Smooth muscle cell (in vitro differentiated cells): ENCODE measurements at regions not wholly inside any gene's neighbourhood (a gene's known extent, or its start where the extent isn't known, plus 50 kb on each side); places are given as distances from the start of the nearest gene placed in this dataset.

Experiments
- DNase-seq: peaks from one replicate; lab custom pipeline; 2025; ENCODE audit not compliant: unreplicated experiment; lab: John Stamatoyannopoulos, UW
- H2AFZ ChIP-seq: fragments of 200-600 bp; sonication (generic); 2 replicates; pipeline ENCODE4 v1.6.0; 2016; ENCODE audit warnings: antibody characterized with exemption, low read depth, mild to moderate bottlenecking
- H3F3A ChIP-seq: fragments of 200-600 bp; sonication (generic); 2 replicates; pipeline ENCODE4 v1.6.0; 2017; ENCODE audit warnings: antibody characterized with exemption, low read depth
- H3K27ac ChIP-seq: fragments of 200-600 bp; sonication (generic); 2 replicates; pipeline ENCODE4 v1.5.1; 2016; ENCODE audit warnings: low read depth, mild to moderate bottlenecking
- H3K27me3 ChIP-seq: fragments of 200-600 bp; sonication (generic); 2 replicates; pipeline ENCODE4 v1.6.1; 2016; ENCODE audit warnings: low read depth, mild to moderate bottlenecking
- H3K36me3 ChIP-seq: fragments of 200-600 bp; sonication (generic); 2 replicates; pipeline ENCODE4 v1.5.1; 2016; ENCODE audit warnings: low read depth
- H3K4me1 ChIP-seq: fragments of 200-600 bp; sonication (generic); 2 replicates; pipeline ENCODE4 v1.5.1; 2016; ENCODE audit warnings: low read depth
- H3K4me2 ChIP-seq: fragments of 200-600 bp; sonication (generic); 2 replicates; pipeline ENCODE4 v1.6.0; 2016; ENCODE audit warnings: mild to moderate bottlenecking
- H3K4me3 ChIP-seq: fragments of 200-600 bp; sonication (generic); 2 replicates; pipeline ENCODE4 v1.5.1; 2016; ENCODE audit warnings: mild to moderate bottlenecking
- H3K79me2 ChIP-seq: fragments of 200-600 bp; sonication (generic); 2 replicates; pipeline ENCODE4 v1.6.0; 2016; ENCODE audit warnings: low read depth, mild to moderate bottlenecking
- H3K9ac ChIP-seq: fragments of 200-600 bp; sonication (generic); 2 replicates; pipeline ENCODE4 v1.6.0; 2016; ENCODE audit warnings: low read depth
- H3K9me3 ChIP-seq: fragments of 200-600 bp; sonication (generic); replicated peaks from 2 replicates; pipeline ENCODE4 v1.5.1; 2016; ENCODE audit warnings: low read depth
- H4K20me1 ChIP-seq: fragments of 200-600 bp; sonication (generic); 2 replicates; pipeline ENCODE4 v1.6.0; 2016; ENCODE audit warnings: low read depth
- WGBS: methylation state at CpG from one replicate; pipeline ENCODE4 v1.1.7; 2016; ENCODE audit warnings: low lambda C conversion rate; 5-methylcytosine and 5-hydroxymethylcytosine counted together
- TF ChIP-seq, protein P1 (sequence below): fragments of 200-600 bp; sonication (generic); IDR thresholded peaks from 2 replicates; pipeline ENCODE4 v1.5.1; 2017; ENCODE audit warnings: borderline replicate concordance, mild to moderate bottlenecking, antibody characterized with exemption; ENCODE audit not compliant: insufficient read depth, poor library complexity, severe bottlenecking

- Histone ChIP-seq H3F3A (peaks cover 2% of the 10 kb centered on the region), H3K9me3 (peaks cover 14% of the 10 kb centered on the region), H3K27me3 (no peaks in the 10 kb centered on the region), H4K20me1 (no peaks in the 10 kb centered on the region), H3K79me2 (no peaks in the 10 kb centered on the region), H2AFZ (no peak overlapping the region), H3K27ac (no peak overlapping the region), H3K36me3 (no peaks in the 10 kb centered on the region), H3K4me3 (no peak overlapping the region), H3K4me2 (no peak overlapping the region), H3K4me1 (peaks cover 8% of the 10 kb centered on the region), H3K9ac (no peak overlapping the region)
- TF ChIP-seq, protein P1, sequence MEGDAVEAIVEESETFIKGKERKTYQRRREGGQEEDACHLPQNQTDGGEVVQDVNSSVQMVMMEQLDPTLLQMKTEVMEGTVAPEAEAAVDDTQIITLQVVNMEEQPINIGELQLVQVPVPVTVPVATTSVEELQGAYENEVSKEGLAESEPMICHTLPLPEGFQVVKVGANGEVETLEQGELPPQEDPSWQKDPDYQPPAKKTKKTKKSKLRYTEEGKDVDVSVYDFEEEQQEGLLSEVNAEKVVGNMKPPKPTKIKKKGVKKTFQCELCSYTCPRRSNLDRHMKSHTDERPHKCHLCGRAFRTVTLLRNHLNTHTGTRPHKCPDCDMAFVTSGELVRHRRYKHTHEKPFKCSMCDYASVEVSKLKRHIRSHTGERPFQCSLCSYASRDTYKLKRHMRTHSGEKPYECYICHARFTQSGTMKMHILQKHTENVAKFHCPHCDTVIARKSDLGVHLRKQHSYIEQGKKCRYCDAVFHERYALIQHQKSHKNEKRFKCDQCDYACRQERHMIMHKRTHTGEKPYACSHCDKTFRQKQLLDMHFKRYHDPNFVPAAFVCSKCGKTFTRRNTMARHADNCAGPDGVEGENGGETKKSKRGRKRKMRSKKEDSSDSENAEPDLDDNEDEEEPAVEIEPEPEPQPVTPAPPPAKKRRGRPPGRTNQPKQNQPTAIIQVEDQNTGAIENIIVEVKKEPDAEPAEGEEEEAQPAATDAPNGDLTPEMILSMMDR: no peak
- no peak for DNase-seq
- 88% methylated on average over 1 of the region's 1 CpG for WGBS
Observed at GRCh38 chr1:187153047-187153446, 324.3 kb downstream of the PLA2G4A start.

- Histone ChIP-seq H3K36me3 (no peaks in the 10 kb centered on the region), H3K4me3 (no peak overlapping the region), H3F3A (peaks cover 2% of the 10 kb centered on the region), H3K27me3 (no peaks in the 10 kb centered on the region), H3K4me1 (peaks cover 8% of the 10 kb centered on the region), H3K79me2 (no peaks in the 10 kb centered on the region), H3K9me3 (peaks cover 6% of the 10 kb centered on the region), H3K9ac (no peak overlapping the region), H2AFZ (peak overlapping the region; percentile 38), H3K4me2 (peak overlapping the region; percentile 8), H4K20me1 (no peaks in the 10 kb centered on the region), H3K27ac (no peak overlapping the region)
- TF ChIP-seq, protein P1: no peak
- WGBS: 25% methylated on average over 1 of the region's 1 CpG
- no peak for DNase-seq
Observed at GRCh38 chr1:187157115-187157514, 328.4 kb downstream of the PLA2G4A start.

DNA sequence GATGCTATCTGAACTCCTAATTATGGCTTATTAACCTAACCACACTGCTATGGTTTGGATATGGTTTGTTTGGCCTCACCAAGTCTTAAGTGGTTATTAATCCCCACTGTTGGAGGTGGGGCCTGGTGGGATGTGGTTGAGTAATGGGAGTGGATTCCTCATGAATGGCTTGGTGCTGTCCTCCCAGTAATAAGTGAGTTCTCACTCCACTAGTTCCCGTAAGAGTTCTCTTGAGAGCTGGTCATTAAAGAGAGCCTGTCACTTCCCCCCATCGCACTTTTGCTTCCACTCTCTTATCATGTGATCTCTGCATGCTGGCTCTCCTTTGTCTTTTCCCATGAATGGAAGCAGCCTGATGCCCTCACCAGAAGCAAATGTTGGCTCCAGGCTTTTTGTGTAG, 328.8 kb downstream of the PLA2G4A start:
- TF ChIP-seq, protein P1: no peak
- DNase-seq: no peak
- Histone ChIP-seq H4K20me1 (no peaks in the 10 kb centered on the region), H3K79me2 (no peaks in the 10 kb centered on the region), H3F3A (peaks cover 2% of the 10 kb centered on the region), H3K27ac (no peak overlapping the region), H3K9ac (no peak overlapping the region), H3K4me1 (peaks cover 8% of the 10 kb centered on the region), H3K4me2 (peak overlapping the region; percentile 8), H3K9me3 (peaks cover 2% of the 10 kb centered on the region), H2AFZ (peak overlapping the region; percentile 38), H3K36me3 (no peaks in the 10 kb centered on the region), H3K4me3 (no peak overlapping the region), H3K27me3 (no peaks in the 10 kb centered on the region)
- 38% methylated on average over 2 of the region's 2 CpGs for WGBS

GRCh38 chr1:187167555-187167954, 338.8 kb downstream of the PLA2G4A start:
- H3F3A ChIP-seq: no peaks in the 10 kb centered on the region
- H3K9ac ChIP-seq: no peak overlapping the region
- no peaks in the 10 kb centered on the region for H3K9me3 ChIP-seq
- H3K4me2 ChIP-seq: no peak overlapping the region
- no peak overlapping the region for H3K27ac ChIP-seq
- H3K79me2 ChIP-seq: no peaks in the 10 kb centered on the region
- TF ChIP-seq, protein P1: no peak
- no peak overlapping the region for H2AFZ ChIP-seq
- no peaks in the 10 kb centered on the region for H3K27me3 ChIP-seq
- H4K20me1 ChIP-seq: no peaks in the 10 kb centered on the region
- no peak overlapping the region for H3K4me3 ChIP-seq
- no peak for DNase-seq
- H3K36me3 ChIP-seq: no peaks in the 10 kb centered on the region
- no peaks in the 10 kb centered on the region for H3K4me1 ChIP-seq
